Type B pancreatic cell (in vitro differentiated cells): ENCODE measurements at regions not wholly inside any gene's neighbourhood (a gene's known extent, or its start where the extent isn't known, plus 50 kb on each side); places are given as distances from the start of the nearest gene placed in this dataset.

ENCODE experiments used
- DNase-seq: peaks from one replicate; pipeline ENCODE4 v3.0.0; 2021; ENCODE audit warnings: mixed read lengths; ENCODE audit not compliant: unreplicated experiment; ENCODE audit errors: extremely low spot score
- H3K27ac Mint-ChIP-seq: 2 replicates; pipeline ENCODE4 v1.8.0; 2021; ENCODE audit warnings: mild to moderate bottlenecking, mixed read lengths
- H3K27me3 Mint-ChIP-seq: 2 replicates; pipeline ENCODE4 v1.8.0; 2021; ENCODE audit warnings: mixed read lengths
- H3K36me3 Mint-ChIP-seq: 2 replicates; pipeline ENCODE4 v1.8.0; 2021; ENCODE audit warnings: mixed read lengths
- H3K4me1 Mint-ChIP-seq: one replicate; pipeline ENCODE4 v1.8.0; 2021; ENCODE audit warnings: mixed read lengths; ENCODE audit not compliant: unreplicated experiment
- H3K4me3 Mint-ChIP-seq: 2 replicates; pipeline ENCODE4 v1.8.0; 2021; ENCODE audit warnings: mild to moderate bottlenecking, mixed read lengths
- H3K9me3 Mint-ChIP-seq: 2 replicates; pipeline ENCODE4 v1.8.0; 2021; ENCODE audit warnings: mixed read lengths
- CTCF ChIP-seq: fragments of 200-600 bp; sonication (generic); conservative IDR thresholded peaks from 2 replicates; pipeline ENCODE4 v1.5.0; 2021; ENCODE audit warnings: antibody characterized with exemption, mild to moderate bottlenecking

- TF ChIP-seq CTCF = no peak
- no peak overlapping the region for H3K4me3 Mint-ChIP-seq
- H3K27ac Mint-ChIP-seq = no peak overlapping the region
- H3K27me3 Mint-ChIP-seq = peaks cover 5% of the 10 kb centered on the region
- H3K36me3 Mint-ChIP-seq = no peaks in the 10 kb centered on the region
- no peaks in the 10 kb centered on the region for H3K4me1 Mint-ChIP-seq
- H3K9me3 Mint-ChIP-seq = no peaks in the 10 kb centered on the region
- no peak for DNase-seq
Measured at GRCh38 chr2:417006-417405, 129.1 kb upstream of the ALKAL2 start.

DNA sequence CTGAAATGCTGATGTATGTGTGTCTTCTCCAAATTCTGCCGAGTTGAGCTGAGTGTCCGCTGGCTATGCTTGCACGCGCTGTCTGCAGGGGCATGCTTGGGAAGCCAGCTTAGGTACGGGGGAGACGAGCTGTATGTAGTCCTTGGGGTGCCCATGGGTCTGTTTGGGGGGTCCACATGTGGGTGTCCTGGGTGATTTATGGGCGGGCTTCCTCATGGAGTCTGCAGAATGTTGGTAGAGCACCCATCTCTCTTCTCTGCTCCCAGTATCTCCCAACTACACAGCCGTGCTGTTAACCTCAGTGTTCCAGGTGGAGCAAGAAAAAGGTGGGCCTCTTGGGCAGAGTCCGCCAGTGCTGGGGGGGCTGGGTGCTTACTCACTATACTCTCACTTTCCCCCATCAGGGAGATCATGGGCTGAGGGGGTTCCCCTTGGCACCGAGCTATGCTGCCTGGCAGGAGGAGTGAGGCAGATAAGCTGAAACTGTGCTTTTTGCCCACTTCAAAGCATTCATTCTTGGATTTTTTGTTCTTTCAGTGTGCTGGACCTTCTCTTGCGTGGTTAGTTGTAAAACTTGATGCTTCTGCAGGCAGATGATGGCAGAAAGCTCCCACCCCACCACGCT lies 128.2 kb upstream of the ALKAL2 start:
- Mint-ChIP-seq H3K4me1 (no peaks in the 10 kb centered on the region), H3K27ac (no peak overlapping the region), H3K4me3 (no peak overlapping the region), H3K36me3 (no peaks in the 10 kb centered on the region), H3K27me3 (peaks cover 5% of the 10 kb centered on the region), H3K9me3 (no peaks in the 10 kb centered on the region)
- TF ChIP-seq CTCF = no peak
- DNase-seq = no peak

- TF ChIP-seq CTCF = no peak
- Mint-ChIP-seq H3K27me3 (peaks cover 5% of the 10 kb centered on the region), H3K9me3 (peaks cover 5% of the 10 kb centered on the region), H3K27ac (no peak overlapping the region), H3K4me3 (no peak overlapping the region), H3K36me3 (no peaks in the 10 kb centered on the region), H3K4me1 (peaks cover 9% of the 10 kb centered on the region)
- DNase-seq = no peak
Measured at GRCh38 chr2:409523-409922, 121.6 kb upstream of the ALKAL2 start.

DNA sequence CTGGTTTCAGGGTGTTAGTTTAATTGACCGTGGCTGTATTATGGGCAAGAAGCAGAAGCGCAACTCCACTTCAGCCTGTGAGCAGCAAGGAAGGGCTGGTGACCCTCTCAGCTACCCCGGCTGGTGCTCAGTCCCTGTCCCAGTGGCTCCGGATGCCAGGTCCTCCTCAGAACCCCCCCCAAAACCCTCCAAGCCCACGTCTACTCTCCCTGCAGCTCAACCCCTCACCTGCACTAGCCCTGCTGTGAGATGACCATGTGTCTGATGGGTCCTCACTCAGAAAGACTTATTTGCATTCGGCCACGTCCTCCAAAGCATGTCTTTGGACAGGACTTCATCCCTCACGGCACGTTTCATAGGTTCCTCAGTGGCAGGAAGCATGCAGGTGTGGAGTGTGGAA lies 119.7 kb upstream of the ALKAL2 start:
- Mint-ChIP-seq H3K36me3 (no peaks in the 10 kb centered on the region), H3K27me3 (no peaks in the 10 kb centered on the region), H3K27ac (peak overlapping the region; percentile 88), H3K4me1 (peaks cover 9% of the 10 kb centered on the region), H3K4me3 (no peak overlapping the region), H3K9me3 (peaks cover 5% of the 10 kb centered on the region)
- no peak for DNase-seq
- TF ChIP-seq CTCF = no peak

- Mint-ChIP-seq H3K9me3 (peaks cover 5% of the 10 kb centered on the region), H3K36me3 (no peaks in the 10 kb centered on the region), H3K27ac (peak overlapping the region; percentile 88), H3K4me1 (peaks cover 9% of the 10 kb centered on the region), H3K27me3 (no peaks in the 10 kb centered on the region), H3K4me3 (peak overlapping the region; percentile 59)
- no peak for DNase-seq
- TF ChIP-seq CTCF = no peak
Measured at GRCh38 chr2:406876-407275, 119.0 kb upstream of the ALKAL2 start.

DNA sequence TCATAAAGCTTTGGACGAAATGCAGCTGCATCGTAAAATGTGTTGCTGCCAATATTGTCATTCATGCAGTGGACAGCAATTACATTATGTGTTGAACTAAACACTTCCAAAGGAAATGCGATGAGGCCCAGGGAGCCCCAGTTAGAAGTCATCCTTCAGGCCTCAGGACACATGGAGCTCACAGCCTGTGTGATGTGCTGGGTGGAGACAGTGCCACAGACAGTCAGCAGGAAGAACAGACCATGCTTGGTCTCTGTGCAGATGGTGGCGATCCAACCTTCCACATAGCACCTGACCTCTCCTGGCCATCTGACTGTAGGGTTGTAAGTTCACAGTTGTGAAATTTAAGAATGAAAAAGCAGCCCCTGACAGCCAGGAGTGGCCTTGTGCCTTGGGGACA lies 118.3 kb upstream of the ALKAL2 start:
- no peak for TF ChIP-seq CTCF
- DNase-seq = no peak
- Mint-ChIP-seq H3K4me3 (no peak overlapping the region), H3K36me3 (no peaks in the 10 kb centered on the region), H3K4me1 (peaks cover 10% of the 10 kb centered on the region), H3K27ac (peak overlapping the region; percentile 88), H3K27me3 (no peaks in the 10 kb centered on the region), H3K9me3 (peaks cover 5% of the 10 kb centered on the region)
